GM18867 (cell line): ENCODE measurements at regions not wholly inside any gene's neighbourhood (a gene's known extent, or its start where the extent isn't known, plus 50 kb on each side); places are given as distances from the start of the nearest gene placed in this dataset.

ENCODE experiments used
- ATAC-seq: cut with Tn5 transposase; IDR thresholded peaks from one replicate; pipeline ENCODE4 v1.9.1; 2021; ENCODE audit warnings: mild to moderate bottlenecking, moderate library complexity; ENCODE audit not compliant: unreplicated experiment

- ATAC-seq: no peak
These were observed 101.8 kb upstream of the TLR3 start for GRCh38 chr4:185966997-185967775.

DNA sequence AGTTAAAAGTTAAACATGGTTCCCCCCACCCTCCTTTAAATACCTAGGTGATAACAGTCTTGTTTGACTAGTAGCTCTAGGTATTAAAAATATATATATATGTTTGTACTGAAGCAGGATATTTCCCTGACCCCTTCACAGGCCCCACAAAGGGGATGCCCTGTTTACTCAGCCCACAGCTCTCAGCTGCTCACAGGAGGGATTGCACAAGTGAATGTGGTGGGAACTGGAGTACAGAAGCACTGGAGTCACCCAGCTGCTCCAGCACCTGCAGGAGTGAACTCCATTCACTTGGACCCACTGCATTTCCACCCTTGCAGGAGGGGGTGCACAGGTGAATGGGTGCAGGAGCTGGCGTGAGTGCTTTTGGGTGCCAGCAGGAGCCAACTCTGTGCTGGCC, 99.3 kb upstream of the TLR3 start:
- ATAC-seq: no peak

DNA sequence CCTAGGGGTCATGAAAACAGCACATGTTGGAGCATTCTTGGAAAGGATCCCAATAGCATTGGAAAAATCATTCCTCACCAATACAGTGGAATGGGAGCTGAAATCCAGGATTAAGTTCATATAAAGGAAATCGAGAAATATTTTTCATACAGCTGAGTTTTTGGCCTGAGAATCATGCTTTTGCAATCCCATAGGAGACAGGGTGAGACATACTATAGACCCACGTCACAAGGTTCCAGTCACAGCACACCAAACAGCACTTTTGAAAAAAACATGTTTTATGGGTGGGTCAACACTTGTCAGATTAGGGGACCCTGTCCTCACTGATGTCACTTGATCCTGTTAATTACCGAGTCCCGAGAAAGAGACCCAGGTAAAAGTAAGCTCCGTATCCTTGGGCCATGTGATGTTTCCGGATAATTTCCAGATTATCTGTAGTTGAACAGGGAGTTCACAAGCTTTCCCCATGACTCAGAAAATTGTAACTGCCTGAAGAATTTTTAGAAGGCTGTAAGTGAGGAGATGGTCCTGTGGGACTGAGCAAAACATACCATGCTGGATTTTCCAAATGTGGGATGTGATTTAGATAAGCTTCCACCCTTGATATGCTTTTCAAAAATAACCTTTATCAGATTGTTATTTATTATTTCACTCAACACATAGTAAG, 80.9 kb upstream of the TLR3 start:
- ATAC-seq: no peak

- ATAC-seq: peak; percentile 69
These were observed 77.2 kb upstream of the TLR3 start for GRCh38 chr4:185991770-185992169.

DNA sequence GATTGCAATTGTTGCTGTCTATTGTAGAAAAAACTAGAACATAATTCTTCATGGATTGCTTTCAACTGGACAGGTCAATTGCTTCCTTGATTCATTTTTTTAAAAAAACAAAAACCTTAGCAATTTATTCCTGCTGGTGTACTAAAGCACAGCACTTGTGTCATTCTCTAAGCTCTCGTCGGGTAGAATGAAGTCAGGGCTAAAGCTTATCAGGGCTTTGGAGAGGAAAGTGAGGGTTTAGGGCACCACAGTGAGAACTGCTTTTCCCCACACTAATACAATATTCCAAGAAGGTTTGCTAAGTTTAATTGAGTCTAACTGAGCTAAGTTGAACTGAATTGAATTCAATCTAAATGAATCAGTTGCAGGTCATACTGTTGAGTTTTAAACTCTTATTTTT, 76.4 kb upstream of the TLR3 start:
- ATAC-seq: no peak

GRCh38 chr4:185993328-185993973, 75.5 kb upstream of the TLR3 start:
- no peak for ATAC-seq

DNA sequence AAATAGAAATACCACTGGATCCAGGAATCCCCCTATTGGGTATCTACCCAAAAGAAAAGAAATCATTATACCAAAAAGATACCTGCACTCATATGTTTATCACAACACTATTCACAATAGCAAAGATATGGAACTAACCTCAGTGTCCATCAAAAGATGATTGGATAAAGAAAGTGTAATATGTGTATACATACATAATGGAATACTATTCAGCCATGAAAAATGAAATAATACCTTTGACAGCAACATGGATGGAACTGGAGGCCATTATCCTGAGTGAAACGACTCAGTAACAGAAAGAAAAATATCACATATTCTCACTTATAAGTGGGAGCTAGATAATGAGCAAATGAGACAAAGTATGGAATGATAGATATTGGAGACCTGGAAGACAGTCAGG, 74.2 kb upstream of the TLR3 start:
- no peak for ATAC-seq

DNA sequence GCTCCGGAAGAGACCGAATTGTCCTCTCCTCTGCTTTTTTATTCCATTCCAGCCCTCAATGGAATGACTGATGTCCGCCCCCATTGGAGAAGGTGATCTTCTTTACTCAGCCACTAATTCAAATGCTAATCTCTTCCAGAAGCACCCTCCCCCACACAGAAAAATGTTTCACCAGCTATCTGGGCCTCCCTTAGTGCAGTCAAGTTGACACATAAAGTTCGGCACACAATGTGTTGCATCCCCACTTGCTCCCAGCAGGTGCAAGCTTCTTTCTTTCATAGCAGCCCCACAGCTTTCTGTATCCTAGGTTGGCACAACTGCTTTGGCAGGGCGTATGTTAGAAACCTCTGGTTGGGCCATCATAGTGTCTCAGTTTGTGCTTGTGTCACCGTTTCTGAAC, 73.3 kb upstream of the TLR3 start:
- ATAC-seq: no peak

DNA sequence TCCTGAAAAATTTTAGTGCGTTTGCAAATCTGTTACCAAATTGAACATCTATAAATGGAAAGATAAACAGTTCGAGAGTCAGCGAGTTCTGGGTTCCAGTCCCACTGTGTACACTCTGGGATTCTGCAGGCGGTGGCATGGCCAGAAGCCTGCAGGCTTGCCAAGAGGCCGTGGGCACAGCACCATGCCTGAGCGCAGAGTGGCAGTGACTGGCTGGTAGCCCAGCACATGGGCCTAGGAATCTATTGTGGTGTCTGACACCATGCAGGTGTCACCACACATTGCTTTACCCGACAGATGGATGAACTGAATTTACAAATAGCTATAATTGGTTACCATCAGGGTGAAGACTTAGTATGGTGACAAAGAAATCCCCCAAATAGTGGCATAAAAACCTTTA, 71.7 kb upstream of the TLR3 start:
- no peak for ATAC-seq

DNA sequence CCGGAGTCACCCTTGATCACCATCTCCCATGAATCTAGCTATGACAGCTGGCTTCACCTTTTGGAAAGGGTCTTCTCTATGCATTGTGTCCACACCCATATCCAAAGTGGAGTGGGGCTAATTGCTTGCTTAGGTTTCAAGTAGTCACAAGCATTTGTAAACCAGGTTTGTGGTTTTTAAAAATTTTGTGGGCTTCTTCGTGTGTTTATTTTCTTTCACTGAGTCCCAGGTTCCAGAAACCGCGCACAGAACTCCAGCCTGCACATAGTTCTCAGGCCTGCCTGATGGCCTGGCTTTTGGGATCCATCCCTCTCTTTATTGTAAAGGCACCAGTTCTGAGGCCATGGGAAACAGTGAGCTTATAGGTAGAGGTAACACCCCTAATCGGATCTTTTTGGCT, 70.2 kb upstream of the TLR3 start:
- ATAC-seq: no peak

DNA sequence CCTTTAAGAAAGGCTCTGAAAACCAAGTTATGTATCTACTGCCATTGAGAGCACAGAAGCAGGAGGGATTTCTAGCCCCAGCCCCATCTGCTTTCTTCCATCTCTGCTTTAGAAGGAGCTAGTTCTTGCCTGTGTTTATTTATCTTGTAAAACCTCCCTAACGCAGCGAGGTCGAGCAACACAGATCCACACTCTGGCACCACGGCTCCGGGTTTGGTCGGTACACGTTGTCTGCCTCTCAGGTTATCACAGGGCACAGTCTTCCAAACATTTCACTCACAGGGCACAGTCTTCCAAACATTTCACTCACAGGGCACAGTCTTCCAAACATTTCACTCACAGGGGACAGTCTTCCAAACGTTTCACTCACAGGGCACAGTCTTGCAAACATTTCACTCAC, 69.7 kb upstream of the TLR3 start:
- no peak for ATAC-seq

DNA sequence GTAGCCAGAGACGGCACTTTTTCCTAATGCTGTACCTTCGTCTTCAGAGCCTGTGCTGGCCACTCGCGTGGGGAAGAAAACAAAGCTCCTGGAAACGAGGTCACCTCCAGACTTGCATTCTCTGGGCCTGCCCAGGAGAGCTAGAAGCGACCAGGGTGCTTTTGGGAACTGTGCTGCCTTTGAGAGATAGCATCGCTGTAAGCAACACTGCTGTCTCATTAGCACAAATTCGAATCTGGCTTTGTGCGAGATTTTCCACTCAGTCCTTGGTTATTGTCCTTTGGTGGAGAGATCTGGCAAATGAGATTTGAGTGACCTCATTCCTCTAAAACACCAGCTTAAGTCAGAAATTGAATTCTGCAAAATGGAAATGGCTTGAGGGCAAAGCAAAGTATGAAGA, 66.1 kb upstream of the TLR3 start:
- no peak for ATAC-seq

DNA sequence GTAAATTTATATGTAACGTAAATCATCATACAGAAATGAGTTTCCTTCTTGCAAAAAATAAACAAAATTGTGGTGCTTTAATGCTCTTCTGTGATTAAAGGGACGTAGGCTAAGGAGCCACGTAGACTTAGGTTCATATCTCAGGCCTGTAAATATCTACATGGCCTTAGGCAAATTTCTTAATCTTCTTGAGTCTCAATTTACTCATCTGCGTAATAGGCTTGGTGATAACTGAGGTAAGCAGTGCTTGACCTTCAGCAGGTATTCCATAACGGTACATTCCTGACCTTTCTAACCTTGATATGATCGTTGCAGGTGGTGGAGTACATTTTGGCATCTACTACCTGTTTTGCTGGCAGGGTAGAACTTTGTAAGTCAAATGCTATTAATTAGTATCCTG, 65.2 kb upstream of the TLR3 start:
- no peak for ATAC-seq

DNA sequence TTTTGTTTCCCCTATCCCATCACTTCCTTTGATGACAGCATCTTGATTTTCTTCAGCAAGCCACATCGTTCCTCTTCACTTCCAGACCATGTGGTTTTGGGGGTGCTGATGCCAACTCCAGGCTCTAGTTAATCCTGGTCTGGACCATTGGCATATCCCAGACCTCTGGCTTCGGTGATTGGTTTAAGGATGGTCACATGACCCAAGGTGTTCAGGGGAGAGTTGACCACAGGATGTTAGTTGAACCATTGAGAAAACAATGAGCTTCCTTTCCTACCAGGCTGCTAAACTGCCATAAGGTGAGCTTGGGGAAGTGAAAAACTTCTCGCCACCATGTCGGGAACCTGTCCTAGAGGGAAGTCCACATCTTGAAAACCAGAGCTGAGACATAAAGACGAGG, 60.9 kb upstream of the TLR3 start:
- no peak for ATAC-seq

- no peak for ATAC-seq
These were observed 59.0 kb upstream of the TLR3 start for GRCh38 chr4:186009976-186010375.

GRCh38 chr4:186010821-186011220, 58.1 kb upstream of the TLR3 start:
- no peak for ATAC-seq

DNA sequence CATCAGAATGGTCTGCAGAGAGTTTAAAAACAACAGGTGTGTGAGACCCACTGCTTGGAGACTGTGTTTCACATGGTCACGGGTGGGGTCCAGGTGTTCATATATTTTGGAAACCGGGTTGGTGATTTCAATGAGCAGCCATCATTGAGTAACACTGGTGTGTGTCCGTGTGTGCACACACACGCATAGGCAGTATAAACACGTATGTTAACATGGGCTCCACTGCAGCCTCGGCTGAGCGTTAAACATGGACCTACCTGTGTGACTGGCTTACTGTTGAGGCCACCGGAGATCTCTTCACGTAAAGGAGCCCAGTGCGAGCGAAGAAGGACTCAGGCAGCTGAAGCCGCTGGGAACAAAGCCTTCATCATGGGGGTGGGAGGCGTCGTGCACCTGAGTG, 56.9 kb upstream of the TLR3 start:
- no peak for ATAC-seq

GRCh38 chr4:186013419-186014186, 55.4 kb upstream of the TLR3 start:
- no peak for ATAC-seq

DNA sequence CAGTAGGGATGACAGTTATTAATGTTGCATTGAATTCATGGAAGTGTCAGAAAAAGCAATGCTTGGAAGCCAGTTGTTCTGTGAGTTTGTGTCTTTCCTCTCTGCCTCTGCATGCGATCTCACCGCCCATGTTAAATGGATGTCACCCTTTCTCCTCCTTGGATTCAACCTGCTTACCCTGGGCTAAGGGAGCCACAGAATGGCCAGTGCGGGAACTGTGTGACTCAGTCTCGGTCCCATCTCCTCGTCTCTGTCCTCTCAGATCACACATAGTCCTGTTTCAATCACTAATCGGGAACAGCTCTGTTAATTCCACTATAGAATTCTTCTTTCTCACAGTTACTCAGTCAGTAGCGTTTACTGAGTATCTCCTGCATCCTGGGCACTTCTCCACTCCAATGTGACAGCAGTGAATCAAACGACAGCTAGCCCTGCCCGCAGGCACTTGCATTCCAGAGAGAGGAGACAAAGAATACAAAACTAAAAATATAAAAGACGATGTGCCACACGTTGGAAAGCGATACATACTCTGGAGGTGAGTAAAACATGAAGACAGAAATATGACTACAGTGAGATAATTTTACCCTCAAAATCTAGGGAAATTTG, 53.6 kb upstream of the TLR3 start:
- no peak for ATAC-seq

- ATAC-seq: no peak
These were observed 52.2 kb upstream of the TLR3 start for GRCh38 chr4:186016796-186017195.

GRCh38 chr4:186017801-186018200, 51.2 kb upstream of the TLR3 start:
- ATAC-seq: no peak
